ENCODE measurements at regions not wholly inside any gene's neighbourhood (a gene's known extent, or its start where the extent isn't known, plus 50 kb on each side); places are given as distances from the start of the nearest gene placed in this dataset.
"Not testable (repeated sequence)": the region's sequence is repeated elsewhere in the genome, so short reads cannot be mapped to it uniquely, and the experiment has no call there.

DNA sequence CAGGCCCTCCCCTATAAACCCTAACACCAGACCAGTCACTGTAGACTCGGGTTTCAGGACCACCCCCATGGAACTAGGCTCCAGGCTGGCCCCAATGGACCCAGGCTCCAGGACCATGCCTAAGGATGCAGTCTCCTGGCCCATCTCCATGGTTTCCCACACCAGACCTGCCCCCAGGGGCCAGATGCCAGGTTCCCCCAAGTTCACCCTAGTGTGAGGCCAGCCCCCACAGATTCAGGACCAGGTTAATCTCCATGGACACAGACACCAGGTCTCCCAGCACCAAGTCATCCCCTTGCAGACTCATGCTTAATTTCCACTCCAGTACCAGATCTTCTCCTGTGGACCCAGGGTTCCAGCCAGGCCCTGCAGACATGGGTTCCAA, 103.8 kb upstream of the LANCL2 start:
- DNase-seq (ENCODE audit: extremely low spot score, insufficient read length, low read depth): no peak
- no peak for FAIRE-seq

DNA sequence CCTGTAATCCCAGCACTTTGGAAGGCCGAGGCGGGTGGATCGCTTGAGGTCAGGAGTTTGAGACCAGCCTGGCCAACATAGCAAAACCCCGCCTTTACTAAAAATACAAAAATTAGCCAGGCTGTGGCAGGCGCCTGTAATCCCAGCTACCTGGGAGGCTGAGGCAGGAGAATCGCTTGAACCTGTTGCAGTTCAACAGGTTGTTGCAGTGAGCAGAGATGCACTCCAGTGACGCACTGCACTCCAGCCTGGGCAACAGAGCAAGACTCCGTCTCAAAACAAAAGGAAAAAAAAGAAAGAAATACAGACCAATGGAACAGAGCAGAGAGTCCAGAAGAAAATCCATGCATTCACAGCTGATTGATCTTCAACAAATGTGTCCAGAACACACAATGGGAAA, 99.8 kb upstream of the LANCL2 start:
- not testable (repeated sequence) for FAIRE-seq

DNA sequence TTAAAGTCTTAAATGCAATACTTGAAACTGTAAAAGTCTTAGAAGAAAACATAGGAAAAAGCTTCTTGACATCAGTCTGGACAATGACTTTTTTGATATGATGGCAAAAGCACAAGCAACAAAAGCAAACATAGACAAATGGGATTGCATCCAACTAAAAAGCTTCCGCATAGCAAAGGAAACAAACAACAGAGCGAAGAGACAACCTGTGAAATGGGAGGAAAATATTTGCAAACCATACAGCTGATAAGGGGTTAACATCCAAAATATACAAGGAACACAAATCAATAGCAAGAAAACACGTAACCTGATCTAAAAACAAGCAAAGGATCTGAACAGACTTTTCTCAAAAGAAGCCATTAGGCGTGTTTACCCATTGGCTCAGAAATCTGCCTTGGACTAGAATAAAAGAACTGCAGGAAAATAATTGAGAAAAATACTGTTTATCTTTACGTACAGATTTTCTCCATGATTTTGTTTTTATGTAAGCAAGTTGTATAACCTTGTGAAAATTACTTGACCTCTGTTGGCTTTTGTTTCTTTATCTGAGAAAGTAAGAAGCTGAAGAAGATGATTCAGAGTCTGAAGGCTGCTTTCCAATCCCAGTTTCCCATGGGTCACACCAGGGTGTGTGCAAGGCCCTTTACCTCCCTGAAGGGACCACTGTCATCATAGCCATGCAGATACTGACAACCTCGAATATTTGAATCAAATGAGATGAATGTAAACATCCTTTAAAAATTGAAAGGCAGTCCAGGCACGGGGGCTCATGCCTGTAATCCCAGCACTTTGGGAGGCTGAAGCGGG, 99.1 kb upstream of the LANCL2 start:
- no peak for FAIRE-seq
- no peak for DNase-seq (ENCODE audit: extremely low spot score, insufficient read length, low read depth)

More for the DNA sequence above, 99.8 kb upstream of the LANCL2 start:
- DNase-seq (ENCODE audit: extremely low spot score, insufficient read length, low read depth): not testable (repeated sequence)

DNA sequence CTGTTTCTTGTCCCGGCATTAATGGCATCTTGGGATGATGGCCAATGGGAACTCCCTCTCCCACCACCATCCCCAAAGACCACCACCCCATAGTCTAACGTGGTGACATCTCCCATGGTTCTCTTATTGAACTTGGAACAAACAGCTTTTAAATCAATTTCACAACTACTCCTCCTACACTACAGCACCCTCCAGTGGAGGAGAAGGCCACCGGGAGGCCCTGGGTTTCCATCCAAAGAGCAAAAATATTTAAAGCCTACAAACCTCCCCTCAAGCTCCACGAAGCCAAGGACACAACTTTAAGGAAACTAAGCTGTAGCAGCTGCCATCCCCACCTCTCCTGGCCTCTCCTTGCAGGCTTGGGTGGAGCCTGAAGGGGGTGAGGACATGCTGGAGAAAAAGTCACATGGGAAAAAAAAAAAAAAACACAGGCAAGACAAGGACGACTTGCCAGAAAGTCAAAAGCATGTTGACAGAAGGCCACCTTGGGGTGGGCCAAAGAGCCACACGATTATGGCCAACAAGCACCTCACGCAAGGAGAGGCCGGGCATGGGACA, 94.0 kb upstream of the LANCL2 start:
- DNase-seq (ENCODE audit: extremely low spot score, insufficient read length, low read depth): no peak
- no peak for FAIRE-seq

DNA sequence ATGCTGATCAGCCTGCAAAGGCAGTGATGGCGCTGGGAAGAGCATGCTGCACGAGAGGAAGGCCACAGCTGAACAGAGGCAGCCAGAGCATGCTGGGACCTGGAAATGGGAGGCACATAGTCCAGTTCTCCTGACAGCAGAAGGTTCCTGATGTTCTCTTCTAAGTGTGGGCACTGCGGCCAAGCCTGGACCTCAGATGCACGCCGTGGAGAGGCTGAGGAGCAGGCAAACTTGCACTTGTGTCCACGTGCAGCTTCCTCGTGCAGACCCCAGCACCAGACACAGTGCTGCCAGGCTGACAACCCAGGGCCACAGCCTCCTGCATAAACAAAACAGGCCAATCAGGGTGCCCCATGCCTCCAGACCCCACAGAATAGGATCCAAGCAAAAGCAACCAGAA, 93.5 kb upstream of the LANCL2 start:
- DNase-seq (ENCODE audit: extremely low spot score, insufficient read length, low read depth): no peak
- no peak for FAIRE-seq

DNA sequence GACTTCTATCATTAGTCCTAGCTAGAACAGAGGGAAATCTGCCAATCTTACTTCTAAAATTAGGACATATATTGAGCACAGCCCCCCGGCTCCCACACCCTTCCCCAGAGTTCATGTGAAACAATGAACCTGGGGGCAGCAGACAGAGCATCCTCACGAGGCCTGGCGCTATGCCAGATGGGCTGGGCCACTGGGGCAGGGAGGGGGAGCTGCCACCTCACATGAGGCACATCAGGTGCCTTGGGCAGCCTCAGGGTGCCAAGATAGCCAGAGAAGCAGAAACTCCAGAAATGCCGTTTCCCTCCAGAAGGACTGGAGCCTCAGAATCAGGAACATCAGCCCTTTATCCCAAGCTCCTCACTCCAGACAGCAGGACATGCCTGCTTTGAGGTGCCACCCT, 92.8 kb upstream of the LANCL2 start:
- DNase-seq (ENCODE audit: extremely low spot score, insufficient read length, low read depth): no peak
- no peak for FAIRE-seq

DNA sequence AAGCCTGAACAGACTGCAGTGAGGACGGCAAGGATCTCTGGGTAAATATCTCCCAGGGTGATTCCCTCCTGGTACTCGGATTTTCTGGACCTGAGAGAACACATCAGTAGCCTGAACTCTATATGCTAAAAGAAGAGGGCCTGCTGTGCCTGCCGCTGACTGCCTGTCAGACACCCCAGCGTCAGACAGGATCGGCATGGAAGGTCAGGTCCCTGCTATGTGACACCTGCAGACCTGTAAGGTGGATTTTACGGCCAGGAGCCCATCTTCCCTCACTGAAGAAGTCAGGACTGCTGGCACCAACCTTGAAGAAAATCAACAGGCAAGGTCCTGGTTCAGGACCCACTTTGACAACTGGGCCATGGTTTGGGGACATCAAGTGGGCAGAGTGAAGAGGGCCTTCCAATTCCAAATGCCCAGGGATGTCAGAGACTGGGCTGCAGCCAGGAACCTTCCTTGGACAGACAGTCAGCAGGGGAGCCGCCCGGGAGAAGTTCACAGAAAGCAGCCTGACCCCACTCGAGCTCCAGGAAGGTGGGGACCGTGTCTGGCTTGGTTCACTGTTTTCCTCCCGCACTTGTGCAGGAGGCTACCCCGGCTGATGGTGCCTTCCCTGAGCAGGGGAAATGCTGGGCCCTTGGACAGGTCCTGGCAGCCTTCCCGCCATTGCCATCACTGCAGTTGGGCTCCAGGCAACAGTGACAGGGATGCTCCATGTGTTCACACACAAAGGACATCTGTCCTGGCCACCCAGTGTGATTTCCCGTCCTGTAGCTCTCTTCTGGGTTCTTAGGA, 91.8 kb upstream of the LANCL2 start:
- FAIRE-seq (no peak), DNase-seq (ENCODE audit: extremely low spot score, insufficient read length, low read depth) (no peak)

DNA sequence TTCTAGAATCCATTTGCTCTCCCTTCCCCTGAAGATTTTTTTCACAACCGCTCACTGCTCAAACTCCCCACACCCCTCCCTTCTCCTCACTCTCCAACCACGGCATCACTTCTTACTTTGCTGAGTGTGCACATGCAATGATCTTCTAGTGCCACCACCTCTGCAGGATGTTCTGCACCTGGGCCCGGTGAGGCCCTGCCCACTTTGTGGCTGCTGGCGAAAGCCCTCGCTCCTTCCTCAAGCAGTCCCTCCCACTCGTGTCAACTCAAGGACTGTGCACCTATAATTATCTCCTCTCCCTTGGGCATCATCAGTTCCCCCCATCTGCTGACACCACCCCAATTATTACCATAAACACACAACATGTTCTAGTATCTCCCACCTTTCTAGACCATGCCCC, 91.0 kb upstream of the LANCL2 start:
- DNase-seq (ENCODE audit: extremely low spot score, insufficient read length, low read depth): no peak
- FAIRE-seq: no peak

DNA sequence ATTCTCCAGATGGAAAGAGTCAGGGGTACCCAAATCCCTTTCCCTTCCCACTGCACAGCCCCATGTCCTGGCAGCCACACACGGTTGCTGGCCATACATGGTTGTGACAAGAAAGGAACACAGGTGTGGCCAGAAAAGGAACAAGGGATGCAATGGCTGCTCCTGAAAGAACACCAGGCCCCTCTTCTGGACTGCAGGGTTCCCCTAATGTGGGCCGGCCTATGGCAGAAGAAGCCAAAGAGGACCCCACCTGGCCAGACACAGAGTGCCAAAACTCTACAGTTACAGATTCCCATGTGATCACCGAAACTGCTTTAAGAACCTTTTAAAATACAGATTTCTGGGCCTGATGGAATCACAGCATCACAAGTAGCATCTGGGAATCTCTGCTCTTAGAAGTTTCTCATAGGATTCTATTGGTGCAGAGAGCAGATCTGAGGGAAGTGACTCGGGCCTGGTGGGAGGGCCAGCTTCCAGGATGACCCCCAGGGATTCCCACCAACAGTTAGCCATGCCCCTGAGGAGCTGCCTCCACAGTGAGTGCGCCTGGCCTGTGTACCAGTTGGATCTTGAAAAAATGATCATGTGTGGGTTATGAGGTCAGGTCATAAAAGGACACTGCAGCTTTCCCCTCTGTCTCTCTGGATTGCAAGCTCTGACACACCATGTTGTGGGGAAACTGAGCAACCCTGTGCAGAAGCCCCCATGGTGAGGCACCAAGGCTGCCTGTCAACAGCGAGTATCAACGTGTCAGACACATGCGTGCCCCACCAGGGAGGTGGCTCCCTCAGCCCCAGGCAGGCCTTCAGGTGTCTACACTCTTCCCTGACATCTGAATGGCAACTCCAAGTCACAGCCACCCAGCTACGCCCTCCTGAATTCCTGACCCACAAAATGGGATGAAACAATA, 89.6 kb upstream of the LANCL2 start:
- no peak for FAIRE-seq
- no peak for DNase-seq (ENCODE audit: extremely low spot score, insufficient read length, low read depth)

DNA sequence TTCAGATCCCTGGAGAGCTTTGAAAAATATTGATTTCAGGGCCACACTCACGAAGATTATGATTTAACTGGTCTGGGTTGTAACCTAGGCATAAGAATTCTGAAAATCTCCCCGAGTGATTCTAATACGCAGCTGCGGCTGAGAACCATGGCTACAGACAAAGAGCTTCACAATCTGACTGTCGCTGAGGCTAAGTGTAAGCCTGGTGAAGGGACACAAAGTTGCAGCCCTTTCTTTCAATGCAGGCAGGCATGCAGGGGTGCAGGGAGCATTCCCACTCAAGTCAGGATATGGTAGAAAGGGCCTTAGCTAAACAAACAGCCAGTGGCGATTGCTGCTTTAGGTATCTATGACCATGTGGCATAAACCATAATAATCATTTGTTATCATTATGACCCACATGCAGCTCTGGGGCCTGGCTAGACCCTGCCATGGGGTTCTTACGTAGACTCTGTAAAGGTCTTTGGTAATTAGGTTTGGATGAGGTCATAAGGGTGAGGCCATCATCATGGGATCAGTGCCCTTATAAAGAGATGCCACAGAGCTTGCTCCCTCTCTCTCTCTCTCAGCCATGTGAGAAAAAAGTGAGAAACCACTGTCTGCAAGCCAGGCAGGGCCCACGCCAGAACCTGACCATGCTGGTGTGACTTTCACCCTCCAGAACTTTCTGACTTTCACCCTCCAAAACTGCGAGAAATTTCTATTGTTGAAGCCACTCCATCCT, 88.4 kb upstream of the LANCL2 start:
- FAIRE-seq (no peak), DNase-seq (ENCODE audit: extremely low spot score, insufficient read length, low read depth) (no peak)

DNA sequence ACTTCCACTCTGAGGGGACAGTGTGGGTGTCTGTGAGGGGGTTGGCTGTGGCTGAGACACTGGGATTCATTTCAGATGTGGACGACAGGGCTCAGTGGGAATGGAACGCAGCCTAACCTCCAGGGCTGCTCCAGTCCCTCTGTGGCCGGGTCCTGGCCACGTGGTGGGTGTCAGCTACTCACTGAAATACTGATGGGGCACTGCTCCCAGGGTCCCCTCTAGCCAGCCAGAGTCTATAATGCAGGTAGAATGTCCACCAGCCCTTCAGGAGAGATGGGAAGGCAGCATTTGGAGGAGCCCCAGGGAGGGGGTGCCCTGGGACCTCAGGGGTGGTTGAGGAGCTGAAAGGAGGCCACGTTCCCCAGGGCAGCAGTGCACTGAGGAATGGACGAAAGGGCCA, 87.2 kb upstream of the LANCL2 start:
- DNase-seq (ENCODE audit: extremely low spot score, insufficient read length, low read depth): no peak
- no peak for FAIRE-seq

DNA sequence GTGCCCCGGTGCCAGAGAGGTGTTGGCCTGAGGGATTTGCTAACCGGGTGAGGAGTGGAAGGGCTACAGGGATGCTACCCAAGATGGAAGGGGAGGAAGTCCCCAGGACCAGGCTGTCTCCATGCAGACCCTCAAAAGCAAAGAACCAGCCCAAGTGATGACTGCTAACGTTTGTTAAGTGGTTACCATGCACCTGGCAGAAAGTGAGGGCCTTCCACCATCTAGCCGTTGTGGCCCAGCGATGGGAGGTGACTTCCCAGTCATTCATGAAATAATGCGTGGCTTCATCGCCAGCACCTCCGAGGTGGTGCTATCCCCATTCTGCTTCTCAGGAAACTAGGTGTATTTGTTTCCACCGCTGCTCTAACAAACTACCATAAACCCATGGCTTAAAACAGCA, 86.8 kb upstream of the LANCL2 start:
- DNase-seq (ENCODE audit: extremely low spot score, insufficient read length, low read depth) (no peak), FAIRE-seq (no peak)

DNA sequence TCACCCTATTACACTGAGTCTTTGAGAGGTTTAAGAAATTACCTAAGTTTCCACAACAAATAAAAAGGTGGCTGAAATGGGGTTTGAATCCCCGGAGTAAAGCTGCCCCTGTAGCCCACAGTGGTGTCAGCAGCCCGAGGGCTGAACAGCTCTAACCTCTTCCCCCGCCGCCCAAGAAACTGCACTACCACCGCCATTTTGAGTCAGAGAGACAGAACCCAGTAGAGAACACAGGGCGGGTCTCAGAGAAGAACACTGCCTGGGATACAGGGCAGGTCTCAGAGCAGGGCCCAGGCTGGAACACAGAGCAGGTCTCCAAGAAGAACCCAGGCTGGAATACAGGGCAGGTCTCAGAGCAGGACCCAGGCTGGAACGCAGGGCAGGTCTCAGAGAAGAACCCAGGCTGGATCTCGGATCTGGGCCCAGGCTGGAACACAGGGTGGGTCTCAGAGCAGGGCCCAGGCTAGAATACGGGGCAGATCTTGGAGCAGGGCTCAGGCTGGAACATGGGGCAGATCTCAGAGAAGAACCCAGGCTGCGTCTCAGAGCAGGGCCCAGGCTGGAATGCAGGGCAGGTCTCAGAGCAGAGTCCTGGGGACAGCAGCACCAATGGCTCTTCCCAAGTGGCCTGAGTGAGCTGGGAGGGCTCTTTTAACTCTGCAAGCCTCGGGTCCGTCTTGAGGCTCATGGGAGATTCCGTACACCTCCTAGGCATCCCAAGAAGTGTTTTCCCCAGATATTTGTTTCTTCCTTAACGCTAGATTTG, 85.9 kb upstream of the LANCL2 start:
- DNase-seq (ENCODE audit: extremely low spot score, insufficient read length, low read depth): no peak
- FAIRE-seq: no peak

DNA sequence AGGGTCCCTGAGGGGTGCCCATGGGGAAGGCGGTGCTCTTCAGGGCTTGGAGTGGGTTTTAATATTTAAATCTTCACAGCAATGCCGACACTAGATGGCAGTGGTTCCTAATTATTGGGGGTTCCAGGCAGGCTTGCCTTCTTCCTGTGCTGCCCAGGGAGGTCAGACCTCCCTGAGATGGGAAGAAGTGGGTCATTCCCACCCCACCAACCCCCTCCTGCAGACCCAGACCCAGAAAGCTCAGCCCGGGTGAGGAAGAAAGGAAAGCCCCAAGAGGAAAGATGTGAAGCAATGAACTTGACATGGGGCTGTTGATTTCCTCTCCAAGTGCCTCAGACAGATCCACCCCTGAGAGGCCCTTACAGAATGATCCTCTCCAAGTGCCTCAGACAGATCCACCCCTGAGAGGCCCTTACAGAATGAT, 85.1 kb upstream of the LANCL2 start:
- FAIRE-seq (peak; percentile 86), DNase-seq (ENCODE audit: extremely low spot score, insufficient read length, low read depth) (peak; percentile 48)

DNA sequence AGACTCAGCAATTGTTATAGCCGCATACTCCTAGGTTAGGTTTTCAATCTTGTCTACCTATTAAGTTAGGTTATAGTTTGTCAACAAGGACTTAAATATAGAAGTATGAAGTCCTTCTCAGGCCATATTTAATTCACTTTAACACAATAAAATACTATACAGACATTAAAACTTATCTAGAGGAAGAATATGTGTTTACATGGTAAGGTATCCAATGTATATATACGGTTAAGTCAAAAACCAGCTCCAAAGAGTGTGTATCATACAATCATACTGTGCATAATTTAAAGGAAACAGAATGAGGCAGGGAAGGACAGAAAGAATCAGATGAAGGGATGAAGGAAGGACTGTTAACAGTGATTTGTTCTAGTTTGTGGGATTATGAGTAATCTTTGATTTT, 79.5 kb upstream of the LANCL2 start:
- no peak for DNase-seq (ENCODE audit: extremely low spot score, insufficient read length, low read depth)
- no peak for FAIRE-seq

DNA sequence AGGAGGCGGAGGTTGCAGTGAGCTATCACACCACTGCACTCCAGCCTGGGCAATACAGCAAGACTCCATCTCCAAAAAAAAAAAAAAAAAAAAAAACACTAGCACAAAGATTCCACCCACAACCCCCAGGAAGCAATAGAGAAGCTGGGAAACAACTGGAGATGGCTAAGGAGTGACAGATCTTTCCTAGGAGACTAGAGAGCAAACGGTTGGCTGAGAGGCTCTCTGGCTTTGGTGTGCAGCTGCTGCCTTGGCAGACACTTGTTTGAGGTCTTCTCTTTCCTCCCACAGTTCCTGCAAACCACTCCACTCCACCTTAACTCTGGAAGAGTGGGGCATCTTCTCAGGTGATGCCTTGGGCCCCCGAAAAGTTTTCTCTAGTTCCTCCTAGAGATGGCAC, 78.5 kb upstream of the LANCL2 start:
- FAIRE-seq: no peak
- no peak for DNase-seq (ENCODE audit: extremely low spot score, insufficient read length, low read depth)

DNA sequence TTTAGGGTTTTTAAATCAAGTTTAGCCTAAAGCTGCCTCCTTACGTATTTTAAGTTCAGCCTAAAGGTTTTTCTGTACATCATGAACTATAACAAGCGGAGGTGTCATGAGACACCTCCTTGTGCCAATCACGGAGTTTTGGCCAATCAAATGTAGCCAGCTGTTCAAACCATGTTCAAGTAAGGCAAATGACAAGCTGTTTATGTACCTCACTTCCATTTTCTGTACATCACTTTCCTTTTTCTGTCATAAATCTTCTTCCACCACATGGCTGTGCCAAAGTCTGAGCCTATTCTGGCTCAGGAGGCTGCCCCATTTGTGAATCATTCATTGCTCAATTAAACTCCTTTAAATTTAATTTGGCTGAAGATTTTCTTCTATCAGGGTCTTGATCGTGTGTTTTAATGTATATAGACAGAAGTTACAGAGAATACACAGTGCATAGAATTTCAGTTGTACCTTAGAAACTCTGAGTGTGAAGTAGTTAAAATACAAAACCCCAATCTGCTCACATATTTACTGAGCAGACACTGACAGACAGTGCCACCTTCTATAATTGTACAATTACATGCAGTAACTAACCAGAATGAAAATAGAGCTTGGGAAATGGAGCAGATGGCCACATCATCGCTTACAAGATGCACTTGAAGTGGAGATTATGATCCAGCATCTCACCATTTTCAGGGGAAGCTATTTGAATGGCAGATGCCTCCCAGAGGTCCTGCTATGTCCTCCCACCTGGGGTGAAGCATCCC, 76.9 kb upstream of the LANCL2 start:
- DNase-seq (ENCODE audit: extremely low spot score, insufficient read length, low read depth) (no peak), FAIRE-seq (no peak)

DNA sequence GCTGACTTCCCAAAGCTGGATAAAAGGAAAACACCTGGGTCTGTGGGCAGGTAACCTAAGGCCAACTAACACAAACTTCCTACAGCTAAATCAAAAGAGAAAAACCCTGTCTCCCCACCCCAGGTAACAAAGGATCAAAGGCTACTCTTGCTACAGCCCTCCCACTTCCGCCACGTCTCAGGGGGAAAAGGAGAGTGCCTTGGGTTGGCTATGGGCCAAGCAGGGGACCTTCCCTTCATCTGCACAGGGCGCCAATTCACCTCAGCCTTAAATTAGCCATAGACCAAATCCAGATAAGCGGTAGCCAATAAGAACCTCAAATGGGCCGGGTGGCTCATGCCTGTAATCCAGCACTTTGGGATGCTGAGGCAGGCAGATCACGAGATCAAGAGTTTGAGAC, 69.1 kb upstream of the LANCL2 start:
- FAIRE-seq (no peak), DNase-seq (ENCODE audit: extremely low spot score, insufficient read length, low read depth) (no peak)

Measured in GM18507 (cell line).